ENCODE measurements at regions not wholly inside any gene's neighbourhood (a gene's known extent, or its start where the extent isn't known, plus 50 kb on each side); places are given as distances from the start of the nearest gene placed in this dataset.

DNA sequence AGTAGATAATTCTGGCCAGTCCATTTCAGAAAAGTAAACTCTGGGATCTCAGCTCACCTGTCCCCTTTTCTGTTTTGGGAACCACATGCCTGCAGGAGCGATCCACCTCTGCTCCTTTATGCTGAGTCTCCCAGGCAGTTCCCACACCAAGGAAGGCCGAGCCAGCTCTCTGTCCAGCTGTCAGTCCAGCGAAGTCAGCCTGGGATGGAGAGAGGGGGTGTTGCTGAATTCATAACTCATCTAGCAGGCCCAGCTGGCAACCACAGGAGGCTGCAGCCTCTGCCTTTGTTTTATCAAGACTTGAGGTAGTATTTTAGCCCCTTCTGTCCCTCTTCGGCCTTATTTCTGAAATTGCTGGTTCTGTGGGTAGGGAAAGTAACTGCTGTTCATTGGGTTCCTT lies 209.9 kb downstream of the ARL4C start:
- TF ChIP-seq EZH2 (IDR thresholded peaks at IDR 0.05) (no peak), POLR2AphosphoS5 (IDR thresholded peaks at IDR 0.05; ENCODE audit: borderline replicate concordance, low read depth, low read length) (no peak), FOXP2 (optimal IDR thresholded peaks at IDR 0.05; ENCODE audit: control extremely low read depth, extremely low read length, insufficient read depth) (no peak)
